Skin of body (tissue), 1 donor: ENCODE measurements at regions not wholly inside any gene's neighbourhood (a gene's known extent, or its start where the extent isn't known, plus 50 kb on each side); places are given as distances from the start of the nearest gene placed in this dataset.

Experiments
- DNase-seq: peaks from one replicate; lab custom pipeline; 2025; lab: John Stamatoyannopoulos, UW

- DNase-seq = no peak
Observed at GRCh38 chr2:34123996-34124785, 525.1 kb upstream of the FAM98A start.

- no peak for DNase-seq
Observed at GRCh38 chr2:34121076-34121475, 522.0 kb upstream of the FAM98A start.

- DNase-seq = no peak
Observed at GRCh38 chr2:34115076-34115475, 516.0 kb upstream of the FAM98A start.

GRCh38 chr2:34112161-34112560 lies 513.1 kb upstream of the FAM98A start:
- no peak for DNase-seq

GRCh38 chr2:34110392-34110791 lies 511.3 kb upstream of the FAM98A start:
- no peak for DNase-seq

- no peak for DNase-seq
Observed at GRCh38 chr2:34107811-34108210, 508.7 kb upstream of the FAM98A start.

- DNase-seq = no peak
Observed at GRCh38 chr2:34105006-34105767, 506.1 kb upstream of the FAM98A start.

GRCh38 chr2:34104601-34105000 lies 505.5 kb upstream of the FAM98A start:
- no peak for DNase-seq

- no peak for DNase-seq
Observed at GRCh38 chr2:34103437-34103836, 504.3 kb upstream of the FAM98A start.

- DNase-seq = no peak
Observed at GRCh38 chr2:34102339-34102738, 503.2 kb upstream of the FAM98A start.

GRCh38 chr2:34099377-34099776 lies 500.3 kb upstream of the FAM98A start:
- DNase-seq = no peak

GRCh38 chr2:34098256-34098655 lies 499.2 kb upstream of the FAM98A start:
- DNase-seq = no peak

GRCh38 chr2:34096562-34097171 lies 497.6 kb upstream of the FAM98A start:
- DNase-seq = peak; percentile 3

- no peak for DNase-seq
Observed at GRCh38 chr2:34093790-34094189, 494.7 kb upstream of the FAM98A start.

GRCh38 chr2:34070196-34070595 lies 471.1 kb upstream of the FAM98A start:
- no peak for DNase-seq

- no peak for DNase-seq
Observed at GRCh38 chr2:34069604-34070003, 470.5 kb upstream of the FAM98A start.

- no peak for DNase-seq
Observed at GRCh38 chr2:34050413-34050812, 451.3 kb upstream of the FAM98A start.

- no peak for DNase-seq
Observed at GRCh38 chr2:34045101-34045655, 446.1 kb upstream of the FAM98A start.

- DNase-seq = no peak
Observed at GRCh38 chr2:34037886-34038285, 438.8 kb upstream of the FAM98A start.

- no peak for DNase-seq
Observed at GRCh38 chr2:34037157-34037556, 438.1 kb upstream of the FAM98A start.

- no peak for DNase-seq
Observed at GRCh38 chr2:34031097-34031496, 432.0 kb upstream of the FAM98A start.

- DNase-seq = no peak
Observed at GRCh38 chr2:34030273-34030672, 431.2 kb upstream of the FAM98A start.
